ENCODE measurements at regions not wholly inside any gene's neighbourhood (a gene's known extent, or its start where the extent isn't known, plus 50 kb on each side); places are given as distances from the start of the nearest gene placed in this dataset.

GRCh38 chr6:156062091-156062563 is 606.5 kb upstream of the NOX3 start:
- no peak for TF ChIP-seq CTCF (IDR thresholded peaks at IDR 0.05; ENCODE audit: unreplicated experiment)
- Mint-ChIP-seq H3K36me3 (no peaks in the 10 kb centered on the region), H3K4me1 (no peaks in the 10 kb centered on the region), H3K4me3 (no peak overlapping the region), H3K27me3 (ENCODE audit: low read depth) (no peaks in the 10 kb centered on the region), H3K9me3 (no peaks in the 10 kb centered on the region), H3K27ac (no peak overlapping the region)
- DNase-seq (ENCODE audit: low spot score in 2 of 2, unreplicated experiment in 2 of 2) = no peak

GRCh38 chr6:156061465-156061864 is 605.8 kb upstream of the NOX3 start:
- no peak for DNase-seq (ENCODE audit: low spot score in 2 of 2, unreplicated experiment in 2 of 2)
- H3K27me3 Mint-ChIP-seq (ENCODE audit: low read depth) = no peaks in the 10 kb centered on the region
- H3K9me3 Mint-ChIP-seq = peaks cover 5% of the 10 kb centered on the region
- H3K36me3 Mint-ChIP-seq = no peaks in the 10 kb centered on the region
- no peak overlapping the region for H3K27ac Mint-ChIP-seq
- no peak overlapping the region for H3K4me3 Mint-ChIP-seq
- no peaks in the 10 kb centered on the region for H3K4me1 Mint-ChIP-seq
- no peak for TF ChIP-seq CTCF (IDR thresholded peaks at IDR 0.05; ENCODE audit: unreplicated experiment)

- TF ChIP-seq CTCF (IDR thresholded peaks at IDR 0.05; ENCODE audit: unreplicated experiment) = no peak
- peaks cover 9% of the 10 kb centered on the region for H3K9me3 Mint-ChIP-seq
Measured at GRCh38 chr6:156060013-156060412, 604.4 kb upstream of the NOX3 start.

GRCh38 chr6:156058356-156058755 is 602.7 kb upstream of the NOX3 start:
- H3K4me3 Mint-ChIP-seq = no peak overlapping the region
- H3K27ac Mint-ChIP-seq = no peak overlapping the region
- peaks cover 9% of the 10 kb centered on the region for H3K9me3 Mint-ChIP-seq
- no peaks in the 10 kb centered on the region for H3K4me1 Mint-ChIP-seq
- no peaks in the 10 kb centered on the region for H3K27me3 Mint-ChIP-seq (ENCODE audit: low read depth)
- H3K36me3 Mint-ChIP-seq = no peaks in the 10 kb centered on the region
- DNase-seq (ENCODE audit: low spot score in 2 of 2, unreplicated experiment in 2 of 2) = no peak
- no peak for TF ChIP-seq CTCF (IDR thresholded peaks at IDR 0.05; ENCODE audit: unreplicated experiment)

More at GRCh38 chr6:156060013-156060412, 604.4 kb upstream of the NOX3 start:
- no peak overlapping the region for H3K4me3 Mint-ChIP-seq
- no peak overlapping the region for H3K27ac Mint-ChIP-seq
- H3K4me1 Mint-ChIP-seq = no peaks in the 10 kb centered on the region
- DNase-seq (ENCODE audit: low spot score in 2 of 2, unreplicated experiment in 2 of 2) = no peak
- H3K27me3 Mint-ChIP-seq (ENCODE audit: low read depth) = no peaks in the 10 kb centered on the region
- H3K36me3 Mint-ChIP-seq = no peaks in the 10 kb centered on the region

- Mint-ChIP-seq H3K27ac (no peak overlapping the region), H3K36me3 (no peaks in the 10 kb centered on the region)
Measured at GRCh38 chr6:156057869-156058268, 602.2 kb upstream of the NOX3 start.

More at GRCh38 chr6:156057869-156058268, 602.2 kb upstream of the NOX3 start:
- DNase-seq (ENCODE audit: low spot score in 2 of 2, unreplicated experiment in 2 of 2) = no peak
- no peaks in the 10 kb centered on the region for H3K4me1 Mint-ChIP-seq
- H3K27me3 Mint-ChIP-seq (ENCODE audit: low read depth) = no peaks in the 10 kb centered on the region
- TF ChIP-seq CTCF (IDR thresholded peaks at IDR 0.05; ENCODE audit: unreplicated experiment) = no peak
- H3K4me3 Mint-ChIP-seq = no peak overlapping the region
- peaks cover 9% of the 10 kb centered on the region for H3K9me3 Mint-ChIP-seq

Measured in mesothelial cell of epicardium (in vitro differentiated cells).